HepG2 (cell line): ENCODE measurements at regions not wholly inside any gene's neighbourhood (a gene's known extent, or its start where the extent isn't known, plus 50 kb on each side); places are given as distances from the start of the nearest gene placed in this dataset.

Experiments used
- EZH2 ChIP-seq: conservative IDR thresholded peaks from 2 replicates; pipeline ENCODE4 v1.6.1; 2012; ENCODE audit warnings: mild to moderate bottlenecking, low read depth, low read length, moderate library complexity
- MIXL1 ChIP-seq: IDR thresholded peaks from 2 replicates; pipeline ENCODE4 v1.6.1; 2016
- NFIC ChIP-seq: IDR thresholded peaks from 2 replicates; pipeline ENCODE4 v1.6.1; 2012; ENCODE audit warnings: mild to moderate bottlenecking, low read length, inconsistent platforms
- NPAS2 ChIP-seq: sonication (generic); formaldehyde crosslinking; IDR thresholded peaks from 2 replicates; pipeline ENCODE4 v1.8.0; 2022; ENCODE audit warnings: mild to moderate bottlenecking, missing genetic modification reagents, borderline replicate concordance
- POLR2A ChIP-seq, 2 experiments: IDR thresholded peaks; 2 replicates each; pipeline ENCODE4 v1.6.1; 2011; ENCODE audit warnings: low read depth in 2 of 2, low read length in 2 of 2, mild to moderate bottlenecking in 1 of 2, moderate library complexity in 1 of 2; ENCODE audit not compliant: insufficient read depth in 1 of 2
- ZFP36 ChIP-seq: fragments of 150-350 bp; IDR thresholded peaks from 2 replicates; pipeline ENCODE4 v1.6.1; 2018; ENCODE audit warnings: borderline replicate concordance, low read length, low read depth; ENCODE audit not compliant: partially characterized antibody
- ZNF530 ChIP-seq: sonication (generic); formaldehyde crosslinking; IDR thresholded peaks from 2 replicates; pipeline ENCODE4 v1.5.0; 2020; ENCODE audit warnings: low read depth, mild to moderate bottlenecking, missing genetic modification reagents
- ZNF883 ChIP-seq: sonication (generic); formaldehyde crosslinking; IDR thresholded peaks from 2 replicates; pipeline ENCODE4 v1.5.1; 2020; ENCODE audit warnings: mild to moderate bottlenecking, missing genetic modification reagents; ENCODE audit errors: not compliant biosample characterization
- ZSCAN9 ChIP-seq: IDR thresholded peaks from 2 replicates; pipeline ENCODE4 v1.6.1; 2016; ENCODE audit warnings: borderline replicate concordance
- TF ChIP-seq, protein P1 (sequence below): sonication (generic); formaldehyde crosslinking; IDR thresholded peaks from 2 replicates; pipeline ENCODE4 v1.4.0; 2020; ENCODE audit warnings: missing genetic modification reagents
- TF ChIP-seq, protein P2 (sequence below): sonication (generic); formaldehyde crosslinking; IDR thresholded peaks from 2 replicates; pipeline ENCODE4 v1.4.0; 2020; ENCODE audit warnings: missing genetic modification reagents, borderline replicate concordance
- TF ChIP-seq, protein P3 (sequence below): sonication (generic); formaldehyde crosslinking; IDR thresholded peaks from 2 replicates; pipeline ENCODE4 v1.8.1; 2023; ENCODE audit warnings: mild to moderate bottlenecking, moderate library complexity, missing genetic modification reagents

DNA sequence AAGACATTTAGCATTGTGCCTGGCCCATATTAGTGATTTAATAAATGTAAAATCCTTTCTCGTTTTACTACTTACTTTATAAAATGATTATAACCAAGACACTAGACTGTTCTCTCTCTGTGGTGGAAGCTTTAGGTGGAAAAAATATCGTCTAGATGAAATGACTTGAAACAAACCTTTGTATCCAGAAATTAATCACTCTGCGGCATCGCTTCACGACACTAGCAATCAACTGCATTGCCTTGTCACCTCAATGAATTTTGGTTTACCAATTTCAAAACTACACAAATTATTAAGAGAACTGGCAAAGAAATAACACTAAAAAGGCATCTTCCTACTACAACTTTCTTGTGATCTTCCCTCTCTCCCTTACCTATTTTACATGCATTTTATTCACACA lies 627.2 kb upstream of the ROBO1 start (continued):
- TF ChIP-seq NPAS2 (no peak), NFIC (no peak), ZSCAN9 (CRISPR knock-in tag) (no peak), POLR2A (IDR thresholded peaks at IDR 0.05; ENCODE audit: insufficient read depth in 1 of 2, low read depth in 2 of 2, low read length in 2 of 2) (no peak), EZH2 (no peak), ZNF883 (CRISPR knock-in tag) (no peak), MIXL1 (CRISPR knock-in tag) (no peak), ZFP36 (no peak), ZNF530 (CRISPR knock-in tag) (no peak)
- TF ChIP-seq, protein P1, sequence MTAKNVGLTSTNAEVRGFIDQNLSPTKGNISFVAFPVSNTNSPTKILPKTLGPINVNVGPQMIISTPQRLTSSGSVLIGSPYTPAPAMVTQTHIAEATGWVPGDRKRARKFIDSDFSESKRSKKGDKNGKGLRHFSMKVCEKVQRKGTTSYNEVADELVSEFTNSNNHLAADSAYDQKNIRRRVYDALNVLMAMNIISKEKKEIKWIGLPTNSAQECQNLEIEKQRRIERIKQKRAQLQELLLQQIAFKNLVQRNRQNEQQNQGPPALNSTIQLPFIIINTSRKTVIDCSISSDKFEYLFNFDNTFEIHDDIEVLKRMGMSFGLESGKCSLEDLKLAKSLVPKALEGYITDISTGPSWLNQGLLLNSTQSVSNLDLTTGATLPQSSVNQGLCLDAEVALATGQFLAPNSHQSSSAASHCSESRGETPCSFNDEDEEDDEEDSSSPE (CRISPR knock-in tag): no peak
- TF ChIP-seq, protein P2, sequence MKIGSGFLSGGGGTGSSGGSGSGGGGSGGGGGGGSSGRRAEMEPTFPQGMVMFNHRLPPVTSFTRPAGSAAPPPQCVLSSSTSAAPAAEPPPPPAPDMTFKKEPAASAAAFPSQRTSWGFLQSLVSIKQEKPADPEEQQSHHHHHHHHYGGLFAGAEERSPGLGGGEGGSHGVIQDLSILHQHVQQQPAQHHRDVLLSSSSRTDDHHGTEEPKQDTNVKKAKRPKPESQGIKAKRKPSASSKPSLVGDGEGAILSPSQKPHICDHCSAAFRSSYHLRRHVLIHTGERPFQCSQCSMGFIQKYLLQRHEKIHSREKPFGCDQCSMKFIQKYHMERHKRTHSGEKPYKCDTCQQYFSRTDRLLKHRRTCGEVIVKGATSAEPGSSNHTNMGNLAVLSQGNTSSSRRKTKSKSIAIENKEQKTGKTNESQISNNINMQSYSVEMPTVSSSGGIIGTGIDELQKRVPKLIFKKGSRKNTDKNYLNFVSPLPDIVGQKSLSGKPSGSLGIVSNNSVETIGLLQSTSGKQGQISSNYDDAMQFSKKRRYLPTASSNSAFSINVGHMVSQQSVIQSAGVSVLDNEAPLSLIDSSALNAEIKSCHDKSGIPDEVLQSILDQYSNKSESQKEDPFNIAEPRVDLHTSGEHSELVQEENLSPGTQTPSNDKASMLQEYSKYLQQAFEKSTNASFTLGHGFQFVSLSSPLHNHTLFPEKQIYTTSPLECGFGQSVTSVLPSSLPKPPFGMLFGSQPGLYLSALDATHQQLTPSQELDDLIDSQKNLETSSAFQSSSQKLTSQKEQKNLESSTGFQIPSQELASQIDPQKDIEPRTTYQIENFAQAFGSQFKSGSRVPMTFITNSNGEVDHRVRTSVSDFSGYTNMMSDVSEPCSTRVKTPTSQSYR (CRISPR knock-in tag): no peak
- TF ChIP-seq, protein P3, sequence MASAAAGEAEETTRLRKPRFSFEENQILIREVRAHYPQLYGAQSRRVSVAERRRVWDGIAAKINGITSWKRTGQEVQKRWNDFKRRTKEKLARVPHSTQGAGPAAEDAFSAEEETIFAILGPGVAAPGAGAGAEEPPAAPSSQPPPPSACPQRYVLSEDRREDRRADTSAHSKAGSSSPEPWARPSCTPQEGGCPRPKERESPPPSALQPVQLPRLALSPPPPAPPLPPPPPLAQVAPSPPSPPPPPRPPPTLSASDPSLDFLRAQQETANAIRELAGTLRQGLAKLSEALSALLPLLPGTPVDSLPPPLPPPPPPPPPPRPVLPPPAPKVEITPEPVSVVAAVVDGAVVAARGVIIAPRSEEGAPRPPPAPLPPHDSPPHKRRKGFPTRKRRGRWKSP (CRISPR knock-in tag): no peak
